Kidney (tissue), 13 donors: ENCODE measurements at regions not wholly inside any gene's neighbourhood (a gene's known extent, or its start where the extent isn't known, plus 50 kb on each side); places are given as distances from the start of the nearest gene placed in this dataset.

ENCODE experiments used
- DNase-seq, 5 donors: peaks; one replicate each; pipeline ENCODE4 v3.0.0-alpha.2; 2013 to 2020
- FAIRE-seq: peaks from 2 replicates; lab custom pipeline; 2012; peaks lifted over from hg19 to GRCh38; lab: Jason Lieb, UNC
- H3K27ac ChIP-seq, 2 donors: one replicate each; pipeline ENCODE4 v1.7.0; 2013; ENCODE audit warnings: low read depth in 2 of 2, low read length in 2 of 2, inconsistent platforms in 1 of 2
- H3K27me3 ChIP-seq: one replicate; pipeline ENCODE4 v1.7.1; 2013; ENCODE audit warnings: low read length, inconsistent platforms; ENCODE audit not compliant: control insufficient read depth, insufficient read depth
- H3K36me3 ChIP-seq, 3 donors: one replicate each; pipeline versions ENCODE4 v1.7.0 to v1.7.1; 2013; ENCODE audit warnings: low read length in 3 of 3, control low read depth in 1 of 3, inconsistent platforms in 1 of 3; ENCODE audit not compliant: insufficient read depth in 3 of 3, control insufficient read depth in 2 of 3
- H3K4me1 ChIP-seq, 3 donors: one replicate each; pipeline versions ENCODE4 v1.7.0 to v1.7.1; 2013; ENCODE audit warnings: low read length in 3 of 3, inconsistent platforms in 1 of 3, low read depth in 1 of 3; ENCODE audit not compliant: control insufficient read depth in 2 of 3, insufficient read depth in 2 of 3
- H3K4me3 ChIP-seq, 3 donors: one replicate each; pipeline versions ENCODE4 v1.7.0 to v1.8.1; 2013; ENCODE audit warnings: low read length in 3 of 3, control low read depth in 1 of 3, inconsistent platforms in 1 of 3
- H3K9ac ChIP-seq, 3 donors: one replicate each; pipeline versions ENCODE4 v1.7.0 to v1.7.1; 2013; ENCODE audit warnings: low read length in 3 of 3, control low read depth in 1 of 3, inconsistent platforms in 1 of 3
- H3K9me3 ChIP-seq, 3 donors: one replicate each; pipeline versions ENCODE4 v1.7.0 to v1.7.1; 2013; ENCODE audit warnings: low read length in 3 of 3, control low read depth in 1 of 3, inconsistent platforms in 1 of 3; ENCODE audit not compliant: control insufficient read depth in 2 of 3, insufficient read depth in 1 of 3
- CTCF ChIP-seq: IDR thresholded peaks from 3 replicates; pipeline ENCODE4 v1.5.1; 2012; ENCODE audit warnings: mild to moderate bottlenecking, moderate library complexity, borderline replicate concordance; ENCODE audit not compliant: insufficient read depth; ENCODE audit errors: extremely low read depth
- intact Hi-C: fragments of 100-400 bp; cut with DNase I; formaldehyde crosslinking; loops from one replicate; pipeline ENCODE4 v1.11.1; 2022
- donor health status: control.
- donor health status: control.
- donor health status: control.
- donor health status: control.
- donor health status: control.
- donor health status: DM: yes; HTN: yes; CAD: no.
- donor health status: Normal renal cell carcinoma (clear cell type).

GRCh38 chr15:26157081-26157480 is 294.0 kb upstream of the ATP10A start:
- Histone ChIP-seq H3K9ac (no peak overlapping the region), H3K36me3 (no peaks in the 10 kb centered on the region), H3K27me3 (no peaks in the 10 kb centered on the region), H3K4me1 (no peaks in the 10 kb centered on the region), H3K27ac (no peak overlapping the region), H3K9me3 (no peaks in the 10 kb centered on the region), H3K4me3 (no peak overlapping the region)
- FAIRE-seq = no peak
- TF ChIP-seq CTCF = no peak
- intact Hi-C loops = no loop called here
- no peak for DNase-seq

GRCh38 chr15:26156051-26156450 is 292.9 kb upstream of the ATP10A start:
- no peak for DNase-seq
- no peak for TF ChIP-seq CTCF
- H3K36me3 ChIP-seq = no peaks in the 10 kb centered on the region
- H3K27ac ChIP-seq = no peak overlapping the region
- H3K9ac ChIP-seq = no peak overlapping the region
- no peak overlapping the region for H3K4me3 ChIP-seq
- FAIRE-seq = no peak
- no peaks in the 10 kb centered on the region for H3K27me3 ChIP-seq
- intact Hi-C loops = no loop called here
- no peaks in the 10 kb centered on the region for H3K4me1 ChIP-seq
- no peaks in the 10 kb centered on the region for H3K9me3 ChIP-seq

- Histone ChIP-seq H3K9me3 (no peaks in the 10 kb centered on the region), H3K36me3 (no peaks in the 10 kb centered on the region), H3K4me1 (no peaks in the 10 kb centered on the region), H3K4me3 (no peak overlapping the region), H3K27ac (no peak overlapping the region), H3K27me3 (no peaks in the 10 kb centered on the region), H3K9ac (no peak overlapping the region)
- DNase-seq (no peak), FAIRE-seq (no peak)
- intact Hi-C loops = no loop called here
- TF ChIP-seq CTCF = no peak
Measured at GRCh38 chr15:26148156-26148860, 285.2 kb upstream of the ATP10A start.

- no peak for DNase-seq
- no peak for TF ChIP-seq CTCF
- Histone ChIP-seq H3K9me3 (no peaks in the 10 kb centered on the region), H3K27me3 (no peaks in the 10 kb centered on the region), H3K9ac (no peak overlapping the region), H3K4me1 (no peaks in the 10 kb centered on the region), H3K27ac (no peak overlapping the region), H3K36me3 (no peaks in the 10 kb centered on the region), H3K4me3 (no peak overlapping the region)
- intact Hi-C loops = no loop called here
- FAIRE-seq = no peak
Measured at GRCh38 chr15:26146202-26146601, 283.1 kb upstream of the ATP10A start.
